SH-SY5Y (cell line): ENCODE measurements at regions not wholly inside any gene's neighbourhood (a gene's known extent, or its start where the extent isn't known, plus 50 kb on each side); places are given as distances from the start of the nearest gene placed in this dataset.

Experiments used
- GATA2 ChIP-seq: IDR thresholded peaks from 2 replicates; pipeline ENCODE4 v1.6.1; 2011; ENCODE audit warnings: mild to moderate bottlenecking, low read depth, low read length
- GATA3 ChIP-seq: IDR thresholded peaks from 2 replicates; pipeline ENCODE4 v1.6.1; 2011; ENCODE audit warnings: low read depth, mild to moderate bottlenecking, low read length, moderate library complexity

- TF ChIP-seq GATA2 = no peak
- TF ChIP-seq GATA3 = no peak
These were observed 151.6 kb upstream of the IVNS1ABP start for GRCh38 chr1:185468626-185469025.
